ENCODE measurements at regions not wholly inside any gene's neighbourhood (a gene's known extent, or its start where the extent isn't known, plus 50 kb on each side); places are given as distances from the start of the nearest gene placed in this dataset.

GRCh38 chr2:117512307-117512706 is 302.2 kb upstream of the DDX18 start:
- ATAC-seq (ENCODE audit: low read depth) = no peak
- Mint-ChIP-seq H3K27me3 (no peaks in the 10 kb centered on the region), H3K4me1 (no peaks in the 10 kb centered on the region), H3K4me3 (no peak overlapping the region), H3K36me3 (ENCODE audit: low read depth) (no peaks in the 10 kb centered on the region), H3K9me3 (no peaks in the 10 kb centered on the region), H3K27ac (no peak overlapping the region)
- no peak for DNase-seq
- intact Hi-C loops (cut with micrococcal nuclease) = no loop called here
- TF ChIP-seq, protein P1, sequence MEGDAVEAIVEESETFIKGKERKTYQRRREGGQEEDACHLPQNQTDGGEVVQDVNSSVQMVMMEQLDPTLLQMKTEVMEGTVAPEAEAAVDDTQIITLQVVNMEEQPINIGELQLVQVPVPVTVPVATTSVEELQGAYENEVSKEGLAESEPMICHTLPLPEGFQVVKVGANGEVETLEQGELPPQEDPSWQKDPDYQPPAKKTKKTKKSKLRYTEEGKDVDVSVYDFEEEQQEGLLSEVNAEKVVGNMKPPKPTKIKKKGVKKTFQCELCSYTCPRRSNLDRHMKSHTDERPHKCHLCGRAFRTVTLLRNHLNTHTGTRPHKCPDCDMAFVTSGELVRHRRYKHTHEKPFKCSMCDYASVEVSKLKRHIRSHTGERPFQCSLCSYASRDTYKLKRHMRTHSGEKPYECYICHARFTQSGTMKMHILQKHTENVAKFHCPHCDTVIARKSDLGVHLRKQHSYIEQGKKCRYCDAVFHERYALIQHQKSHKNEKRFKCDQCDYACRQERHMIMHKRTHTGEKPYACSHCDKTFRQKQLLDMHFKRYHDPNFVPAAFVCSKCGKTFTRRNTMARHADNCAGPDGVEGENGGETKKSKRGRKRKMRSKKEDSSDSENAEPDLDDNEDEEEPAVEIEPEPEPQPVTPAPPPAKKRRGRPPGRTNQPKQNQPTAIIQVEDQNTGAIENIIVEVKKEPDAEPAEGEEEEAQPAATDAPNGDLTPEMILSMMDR (IDR thresholded peaks at IDR 0.05) = no peak
- ChIA-PET POLR2A (no interaction called here), CTCF (no interaction called here)

- H3K27ac Mint-ChIP-seq = no peak overlapping the region
- ChIA-PET CTCF (no interaction called here), POLR2A (no interaction called here)
- TF ChIP-seq, protein P1 (IDR thresholded peaks at IDR 0.05) = no peak
- intact Hi-C loops (cut with micrococcal nuclease) = no loop called here
- no peak overlapping the region for H3K4me3 Mint-ChIP-seq
- H3K4me1 Mint-ChIP-seq = no peaks in the 10 kb centered on the region
- no peak for ATAC-seq (ENCODE audit: low read depth)
- peaks cover 4% of the 10 kb centered on the region for H3K9me3 Mint-ChIP-seq
- no peaks in the 10 kb centered on the region for H3K36me3 Mint-ChIP-seq (ENCODE audit: low read depth)
- DNase-seq = no peak
- H3K27me3 Mint-ChIP-seq = no peaks in the 10 kb centered on the region
These were observed 300.1 kb upstream of the DDX18 start for GRCh38 chr2:117514371-117514770.

DNA sequence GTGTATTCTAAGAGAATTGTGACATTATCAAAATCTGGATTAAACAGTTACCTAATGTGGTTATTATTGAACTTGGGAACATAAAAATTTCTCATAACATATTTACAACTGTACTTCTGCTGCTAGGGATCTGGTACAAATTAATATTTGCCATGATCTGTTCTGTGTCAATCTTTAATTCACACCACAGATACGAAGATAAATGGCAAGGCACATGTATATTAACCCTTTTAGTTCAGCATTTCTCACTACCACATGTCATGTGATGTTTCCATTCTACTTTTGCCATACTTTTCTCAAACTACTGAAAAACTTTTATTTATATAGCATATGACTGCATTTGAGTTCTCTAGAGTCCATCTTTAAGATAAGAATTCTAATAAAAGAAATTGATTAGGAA is 295.3 kb upstream of the DDX18 start:
- CTCF ChIA-PET = no interaction called here
- Mint-ChIP-seq H3K27me3 (no peaks in the 10 kb centered on the region), H3K27ac (no peak overlapping the region), H3K4me3 (no peak overlapping the region), H3K4me1 (no peaks in the 10 kb centered on the region), H3K36me3 (ENCODE audit: low read depth) (no peaks in the 10 kb centered on the region), H3K9me3 (peaks cover 4% of the 10 kb centered on the region)
- intact Hi-C loops (cut with micrococcal nuclease) = no loop called here
- ATAC-seq (ENCODE audit: low read depth) (no peak), DNase-seq (no peak)
- POLR2A ChIA-PET = no interaction called here
- TF ChIP-seq, protein P1 (IDR thresholded peaks at IDR 0.05) = no peak

DNA sequence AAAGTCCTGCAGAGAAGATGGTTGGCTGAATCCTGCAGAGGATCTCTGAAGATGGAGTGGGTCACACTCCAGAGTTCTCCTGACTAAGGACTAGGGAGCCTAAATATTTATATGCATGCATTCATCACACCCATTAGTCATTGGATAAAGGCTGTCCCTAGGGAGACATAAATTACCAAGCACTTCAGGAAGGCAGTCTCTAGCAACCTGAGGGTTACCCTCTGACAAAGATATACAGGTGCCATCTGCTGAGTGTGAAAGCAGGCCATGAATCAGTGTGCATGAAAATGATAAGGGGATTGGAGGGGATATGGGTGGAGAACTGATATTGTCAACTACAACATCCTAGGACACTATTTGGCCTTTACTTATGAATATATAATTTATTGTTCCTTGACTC is 294.8 kb upstream of the DDX18 start:
- intact Hi-C loops (cut with micrococcal nuclease) = no loop called here
- ATAC-seq (ENCODE audit: low read depth) = no peak
- H3K4me1 Mint-ChIP-seq = no peaks in the 10 kb centered on the region
- H3K27me3 Mint-ChIP-seq = no peaks in the 10 kb centered on the region
- no peaks in the 10 kb centered on the region for H3K36me3 Mint-ChIP-seq (ENCODE audit: low read depth)
- POLR2A ChIA-PET = no interaction called here
- no peak for DNase-seq
- no peak overlapping the region for H3K27ac Mint-ChIP-seq
- peaks cover 4% of the 10 kb centered on the region for H3K9me3 Mint-ChIP-seq
- H3K4me3 Mint-ChIP-seq = no peak overlapping the region
- TF ChIP-seq, protein P1 (IDR thresholded peaks at IDR 0.05) = no peak
- CTCF ChIA-PET = no interaction called here

DNA sequence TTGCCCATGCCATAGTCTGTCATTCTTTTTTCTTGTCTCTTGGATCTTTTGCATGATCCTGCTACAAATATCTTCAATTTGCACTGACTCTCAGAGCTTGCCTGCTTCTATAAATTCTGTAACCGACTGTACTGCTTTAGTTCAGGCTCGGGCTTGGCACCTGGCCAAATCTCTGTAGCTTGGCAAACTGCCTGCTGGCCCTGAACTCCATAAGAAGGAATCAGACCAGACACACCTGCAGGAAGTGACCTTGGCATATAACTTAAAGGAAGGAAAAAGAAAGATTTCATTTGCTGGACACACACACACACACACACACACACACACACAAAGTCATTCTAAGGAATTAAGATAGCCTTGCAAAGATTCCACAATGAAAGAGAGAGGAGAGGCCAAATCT is 291.2 kb upstream of the DDX18 start:
- POLR2A ChIA-PET = no interaction called here
- ATAC-seq (ENCODE audit: low read depth) (no peak), DNase-seq (no peak)
- Mint-ChIP-seq H3K27me3 (no peaks in the 10 kb centered on the region), H3K27ac (no peak overlapping the region), H3K9me3 (no peaks in the 10 kb centered on the region), H3K4me3 (no peak overlapping the region), H3K4me1 (no peaks in the 10 kb centered on the region), H3K36me3 (ENCODE audit: low read depth) (no peaks in the 10 kb centered on the region)
- intact Hi-C loops (cut with micrococcal nuclease) = no loop called here
- TF ChIP-seq, protein P1 (IDR thresholded peaks at IDR 0.05) = no peak
- CTCF ChIA-PET = no interaction called here
